ENCODE measurements at regions not wholly inside any gene's neighbourhood (a gene's known extent, or its start where the extent isn't known, plus 50 kb on each side); places are given as distances from the start of the nearest gene placed in this dataset.

GRCh38 chr2:225233234-225233633 lies 166.3 kb upstream of the NYAP2 start (continued):
- TF ChIP-seq ZNF532 (CRISPR knock-in tag; IDR thresholded peaks at IDR 0.05; ENCODE audit: borderline replicate concordance) (no peak), ZNF416 (CRISPR knock-in tag; IDR thresholded peaks at IDR 0.05) (no peak), CDX4 (CRISPR knock-in tag; IDR thresholded peaks at IDR 0.05; ENCODE audit: borderline replicate concordance) (no peak), STAT6 (CRISPR knock-in tag; conservative IDR thresholded peaks at IDR 0.05; ENCODE audit: low read depth) (no peak)

- ATAC-seq, result no peak
- Mint-ChIP-seq H3K4me1 (no peaks in the 10 kb centered on the region; the same call in 1 of the 2 replicates), H3K27ac (no peak overlapping the region), H3K9me3 (no peaks in the 10 kb centered on the region), H3K36me3 (no peaks in the 10 kb centered on the region), H3K4me3 (no peak overlapping the region), H3K27me3 (ENCODE audit: low read depth) (no peaks in the 10 kb centered on the region)
- no peak for DNase-seq (ENCODE audit: low spot score)
- TF ChIP-seq ZNF138 (CRISPR knock-in tag; conservative IDR thresholded peaks at IDR 0.05) (no peak), MAX (CRISPR knock-in tag; IDR thresholded peaks at IDR 0.05) (no peak), TEAD1 (CRISPR knock-in tag; IDR thresholded peaks at IDR 0.05) (no peak), AFF4 (CRISPR knock-in tag; IDR thresholded peaks at IDR 0.05; ENCODE audit: borderline replicate concordance) (no peak), ATF1 (CRISPR knock-in tag; IDR thresholded peaks at IDR 0.05) (no peak), NFYB (CRISPR knock-in tag; conservative IDR thresholded peaks at IDR 0.05; ENCODE audit: low read depth) (no peak), EMX1 (CRISPR knock-in tag; IDR thresholded peaks at IDR 0.05) (no peak), CREB1 (CRISPR knock-in tag; IDR thresholded peaks at IDR 0.05) (no peak), ZNF532 (CRISPR knock-in tag; IDR thresholded peaks at IDR 0.05; ENCODE audit: borderline replicate concordance) (no peak), ZNF671 (CRISPR knock-in tag; IDR thresholded peaks at IDR 0.05) (no peak), KAT7 (CRISPR knock-in tag; IDR thresholded peaks at IDR 0.05; ENCODE audit: borderline replicate concordance) (no peak), MYBL2 (CRISPR knock-in tag; IDR thresholded peaks at IDR 0.05) (no peak), AR (CRISPR knock-in tag; IDR thresholded peaks at IDR 0.05) (no peak)
- CTCF ChIA-PET, result no interaction called here
- POLR2A ChIA-PET, result no interaction called here
These were observed 167.6 kb upstream of the NYAP2 start for GRCh38 chr2:225231900-225232299.

Data from WTC11 (cell line).